ENCODE measurements at regions not wholly inside any gene's neighbourhood (a gene's known extent, or its start where the extent isn't known, plus 50 kb on each side); places are given as distances from the start of the nearest gene placed in this dataset.

DNA sequence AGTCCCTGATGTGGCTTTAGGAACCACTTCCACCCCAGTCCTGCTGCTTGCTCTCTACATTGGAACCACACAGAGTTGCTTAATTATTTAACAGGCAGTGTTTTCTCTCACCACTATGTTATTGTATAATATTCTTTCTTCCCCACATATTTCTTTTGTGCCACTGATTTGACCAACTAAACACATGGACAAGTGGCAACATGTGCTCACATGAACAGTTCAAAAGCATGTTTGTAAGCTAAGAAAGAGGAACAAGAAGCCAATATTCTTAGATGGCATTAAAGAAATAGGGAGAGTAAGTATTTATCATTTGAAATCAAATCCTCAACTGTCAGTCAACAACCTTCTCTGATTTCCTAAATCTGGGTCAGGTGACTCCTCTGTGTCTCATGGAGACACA is 409.6 kb downstream of the FBXO15 start:
- TF ChIP-seq, protein P1, sequence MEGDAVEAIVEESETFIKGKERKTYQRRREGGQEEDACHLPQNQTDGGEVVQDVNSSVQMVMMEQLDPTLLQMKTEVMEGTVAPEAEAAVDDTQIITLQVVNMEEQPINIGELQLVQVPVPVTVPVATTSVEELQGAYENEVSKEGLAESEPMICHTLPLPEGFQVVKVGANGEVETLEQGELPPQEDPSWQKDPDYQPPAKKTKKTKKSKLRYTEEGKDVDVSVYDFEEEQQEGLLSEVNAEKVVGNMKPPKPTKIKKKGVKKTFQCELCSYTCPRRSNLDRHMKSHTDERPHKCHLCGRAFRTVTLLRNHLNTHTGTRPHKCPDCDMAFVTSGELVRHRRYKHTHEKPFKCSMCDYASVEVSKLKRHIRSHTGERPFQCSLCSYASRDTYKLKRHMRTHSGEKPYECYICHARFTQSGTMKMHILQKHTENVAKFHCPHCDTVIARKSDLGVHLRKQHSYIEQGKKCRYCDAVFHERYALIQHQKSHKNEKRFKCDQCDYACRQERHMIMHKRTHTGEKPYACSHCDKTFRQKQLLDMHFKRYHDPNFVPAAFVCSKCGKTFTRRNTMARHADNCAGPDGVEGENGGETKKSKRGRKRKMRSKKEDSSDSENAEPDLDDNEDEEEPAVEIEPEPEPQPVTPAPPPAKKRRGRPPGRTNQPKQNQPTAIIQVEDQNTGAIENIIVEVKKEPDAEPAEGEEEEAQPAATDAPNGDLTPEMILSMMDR (IDR thresholded peaks at IDR 0.05; ENCODE audit: low read depth, low read length): no peak
- no peak overlapping the region for H3K4me3 ChIP-seq (ENCODE audit: low read depth, low read length)

DNA sequence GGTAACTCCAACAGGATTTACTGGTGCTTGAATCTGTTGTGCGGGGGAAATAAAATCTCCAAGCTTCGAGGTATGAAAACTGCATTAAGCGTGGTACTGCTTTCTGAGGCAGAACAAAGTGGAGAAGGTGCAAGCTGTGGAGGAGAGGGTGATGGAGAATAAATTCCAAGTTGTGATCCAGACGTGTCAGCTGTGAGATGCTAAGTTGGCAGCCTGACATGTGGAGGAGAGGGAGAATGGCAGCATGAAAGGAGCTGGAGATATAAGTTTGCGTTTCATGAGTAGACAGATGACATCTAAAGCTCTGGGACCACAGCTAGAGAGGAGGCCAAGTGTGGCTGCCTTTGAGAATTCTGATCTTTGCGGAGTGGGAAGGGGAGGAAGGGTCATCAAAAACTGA is 411.8 kb downstream of the FBXO15 start:
- no peak overlapping the region for H3K4me3 ChIP-seq (ENCODE audit: low read depth, low read length)
- TF ChIP-seq, protein P1 (IDR thresholded peaks at IDR 0.05; ENCODE audit: low read depth, low read length): no peak

DNA sequence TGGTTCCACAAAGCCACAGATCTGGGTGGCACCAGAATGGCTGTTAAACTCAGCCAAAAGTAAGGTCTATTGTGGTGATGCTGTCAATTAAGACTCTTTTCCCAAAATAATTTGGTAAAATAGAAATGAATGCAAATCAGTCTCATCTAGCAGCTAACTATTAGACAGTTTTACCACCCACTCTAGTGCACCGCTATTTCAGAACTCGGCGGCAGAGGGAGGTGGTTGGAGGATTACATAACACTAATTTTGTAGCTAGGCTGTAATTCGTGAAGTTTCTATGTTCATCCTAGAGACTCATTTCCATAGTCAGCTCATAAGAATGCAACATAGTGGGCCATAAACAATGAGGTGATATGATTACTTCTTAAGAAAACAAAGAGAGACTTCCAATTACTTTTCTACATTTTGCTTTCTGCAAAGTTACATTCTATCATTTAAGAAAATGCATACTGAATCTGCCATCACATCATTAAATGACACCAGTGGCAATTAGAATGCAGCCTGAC is 413.8 kb downstream of the FBXO15 start:
- H3K4me3 ChIP-seq (ENCODE audit: low read depth, low read length): no peak overlapping the region
- TF ChIP-seq, protein P1 (IDR thresholded peaks at IDR 0.05; ENCODE audit: low read depth, low read length): no peak

DNA sequence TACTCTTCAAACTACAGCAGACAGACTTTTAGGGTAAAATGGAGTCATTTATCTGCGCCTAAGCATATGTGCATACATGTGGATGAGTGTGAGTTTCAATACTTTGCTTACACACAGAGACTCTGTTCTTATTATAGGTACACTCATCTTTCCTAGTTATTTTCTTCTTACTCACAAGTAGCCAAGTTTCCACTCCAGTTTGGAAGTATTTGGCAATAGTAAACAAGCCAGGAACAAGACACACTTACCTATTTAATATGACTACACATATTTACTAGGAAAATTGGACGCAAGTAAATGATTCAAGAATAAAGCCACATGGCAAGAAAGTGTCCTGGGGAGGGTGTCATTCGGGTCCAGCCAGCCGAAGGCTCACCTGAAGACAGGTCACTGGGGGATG is 414.3 kb downstream of the FBXO15 start:
- TF ChIP-seq, protein P1 (IDR thresholded peaks at IDR 0.05; ENCODE audit: low read depth, low read length): no peak
- H3K4me3 ChIP-seq (ENCODE audit: low read depth, low read length): no peak overlapping the region

DNA sequence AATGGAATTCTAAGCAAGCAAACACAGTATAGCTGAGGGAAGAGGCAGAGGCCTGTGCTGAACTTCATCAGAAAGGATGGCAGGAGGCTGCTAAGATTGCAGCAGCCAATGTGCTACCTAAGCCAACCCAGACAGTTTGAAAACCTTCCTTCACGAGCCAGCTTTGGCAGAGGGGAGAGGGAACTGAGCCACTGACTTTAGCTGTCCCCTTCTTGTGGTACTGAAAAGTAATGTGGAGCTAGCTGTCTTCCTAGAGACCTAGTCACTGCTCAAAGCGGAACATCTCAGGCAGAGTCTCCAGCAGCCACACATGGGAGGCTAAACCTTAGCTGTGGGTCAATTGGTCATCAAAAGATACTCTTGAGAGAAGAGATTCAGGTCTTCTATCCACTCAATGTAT is 419.0 kb downstream of the FBXO15 start:
- TF ChIP-seq, protein P1 (IDR thresholded peaks at IDR 0.05; ENCODE audit: low read depth, low read length): no peak
- H3K4me3 ChIP-seq (ENCODE audit: low read depth, low read length): no peak overlapping the region

DNA sequence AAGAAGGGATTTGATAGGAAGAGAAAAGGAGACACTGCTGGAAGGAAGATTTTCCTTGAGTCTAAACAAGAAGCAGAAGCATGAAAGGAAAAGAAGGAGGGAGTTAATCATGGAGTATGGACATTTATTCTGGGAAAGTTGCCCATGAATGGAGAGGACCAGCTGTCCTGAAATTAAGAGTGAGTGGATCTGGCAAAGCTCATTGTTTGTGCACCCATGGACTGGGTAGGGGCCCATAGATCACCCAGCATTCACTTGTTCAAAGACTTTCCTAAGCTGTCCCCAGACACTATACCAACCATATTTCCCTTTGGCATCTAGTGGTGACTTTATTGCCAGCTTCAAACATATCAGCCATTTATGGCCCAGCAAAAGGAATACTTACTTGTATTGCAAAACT is 422.7 kb downstream of the FBXO15 start:
- TF ChIP-seq, protein P1 (IDR thresholded peaks at IDR 0.05; ENCODE audit: low read depth, low read length): no peak
- H3K4me3 ChIP-seq (ENCODE audit: low read depth, low read length): no peak overlapping the region

DNA sequence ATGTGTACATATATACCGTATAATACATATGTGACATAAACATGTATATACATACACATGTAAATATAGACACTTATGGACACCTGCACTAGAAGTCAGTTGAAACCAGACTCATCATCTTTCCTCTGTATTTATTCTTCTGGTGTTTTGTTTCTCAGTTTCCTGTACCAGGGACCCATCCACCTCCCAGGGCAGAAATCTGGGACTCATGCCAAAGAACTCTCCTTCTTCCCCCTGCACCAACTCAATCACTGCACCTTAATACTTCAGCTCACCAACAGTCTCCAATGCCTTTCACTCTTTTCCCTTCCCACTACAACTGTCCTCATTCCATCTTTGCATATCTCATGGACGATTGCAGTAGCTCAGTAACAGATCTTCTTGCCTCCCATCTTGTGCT is 428.0 kb downstream of the FBXO15 start:
- no peak overlapping the region for H3K4me3 ChIP-seq (ENCODE audit: low read depth, low read length)
- TF ChIP-seq, protein P1 (IDR thresholded peaks at IDR 0.05; ENCODE audit: low read depth, low read length): no peak

Measured in WI38 (cell line).